ENCODE measurements at regions not wholly inside any gene's neighbourhood (a gene's known extent, or its start where the extent isn't known, plus 50 kb on each side); places are given as distances from the start of the nearest gene placed in this dataset.

- no peak for DNase-seq
These were observed 444.4 kb downstream of the UTRN start for GRCh38 chr6:144729502-144729901.

DNA sequence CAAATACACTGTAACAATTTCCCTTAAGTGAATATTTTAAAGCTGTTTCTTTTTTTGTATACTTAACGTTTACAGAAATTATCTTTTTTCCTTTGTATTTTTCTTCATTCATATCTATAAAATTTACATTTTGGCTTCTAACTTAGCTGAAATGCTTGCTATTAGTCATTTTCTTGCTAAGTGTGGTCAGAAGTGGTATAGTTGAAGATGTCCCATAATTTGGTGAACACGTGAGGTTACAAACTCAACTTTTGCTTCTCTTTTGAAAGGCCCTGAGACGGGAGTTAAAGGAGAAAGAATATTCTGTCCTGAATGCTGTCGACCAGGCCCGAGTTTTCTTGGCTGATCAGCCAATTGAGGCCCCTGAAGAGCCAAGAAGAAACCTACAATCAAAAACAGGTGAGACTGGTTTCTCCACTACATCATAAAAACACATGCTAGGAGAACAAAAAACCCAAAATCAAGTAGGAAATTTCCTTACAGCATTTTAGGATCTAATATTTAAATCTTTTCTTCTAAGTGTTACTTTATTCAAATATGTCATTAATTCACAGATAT, 445.0 kb downstream of the UTRN start:
- no peak for DNase-seq

- no peak for DNase-seq
These were observed 446.1 kb downstream of the UTRN start for GRCh38 chr6:144731229-144731628.

GRCh38 chr6:144736763-144737162, 451.6 kb downstream of the UTRN start:
- no peak for DNase-seq

DNA sequence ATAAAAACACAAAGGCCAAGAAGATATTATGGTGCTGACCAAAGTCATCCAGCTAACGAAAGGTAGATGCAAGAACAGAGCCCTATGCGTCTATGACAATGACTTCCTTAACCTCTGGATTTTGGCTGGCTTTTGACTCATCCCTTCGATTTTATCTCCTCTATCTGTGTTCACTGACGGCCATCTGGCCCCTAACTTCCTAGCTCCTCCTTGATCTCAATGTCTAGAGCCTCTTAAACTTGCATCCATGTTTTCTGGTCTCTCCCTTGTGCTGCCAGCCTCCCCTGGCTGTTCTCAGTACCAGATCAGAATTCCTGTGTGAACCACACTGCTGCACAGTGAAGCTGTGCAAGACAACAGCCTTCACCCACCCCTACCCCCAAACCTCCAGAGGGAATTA, 452.9 kb downstream of the UTRN start:
- DNase-seq: no peak

DNA sequence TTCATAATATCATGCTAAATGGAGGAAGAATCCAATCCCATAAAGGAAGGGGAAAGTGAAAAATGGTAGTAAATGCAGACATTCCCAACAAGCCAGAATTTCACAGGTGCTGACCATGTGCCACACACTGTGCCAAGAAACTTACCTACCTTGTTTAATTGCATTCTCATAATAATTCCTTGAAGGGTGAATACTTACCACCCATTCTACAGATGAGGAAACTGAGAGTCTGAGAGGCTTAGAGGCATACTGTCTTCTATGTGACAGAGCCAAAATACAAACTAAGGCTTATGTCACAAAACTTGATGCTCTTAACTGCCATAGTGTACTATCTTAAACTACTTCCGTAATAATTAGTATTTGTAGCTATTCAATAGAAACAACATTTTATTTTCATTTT, 454.7 kb downstream of the UTRN start:
- no peak for DNase-seq

- no peak for DNase-seq
These were observed 456.5 kb downstream of the UTRN start for GRCh38 chr6:144741659-144742058.

DNA sequence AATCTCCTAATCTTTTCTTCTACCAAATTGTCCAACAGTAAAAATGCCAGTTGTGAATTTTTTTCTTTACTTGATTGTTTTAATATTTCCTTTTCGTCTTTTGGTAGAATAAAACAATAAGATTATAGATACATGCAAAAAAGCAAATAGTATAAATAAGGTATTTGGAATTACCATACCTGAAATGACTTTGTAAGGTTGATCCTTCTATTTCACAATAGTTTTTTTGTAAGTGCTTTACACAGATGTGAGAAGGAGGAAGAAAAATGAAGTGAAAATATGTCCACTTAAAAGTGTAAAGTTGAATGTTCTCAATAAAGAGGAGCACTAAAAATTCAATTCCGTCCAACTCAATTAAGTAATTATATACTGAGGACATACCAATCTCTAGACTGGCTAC, 457.6 kb downstream of the UTRN start:
- no peak for DNase-seq

DNA sequence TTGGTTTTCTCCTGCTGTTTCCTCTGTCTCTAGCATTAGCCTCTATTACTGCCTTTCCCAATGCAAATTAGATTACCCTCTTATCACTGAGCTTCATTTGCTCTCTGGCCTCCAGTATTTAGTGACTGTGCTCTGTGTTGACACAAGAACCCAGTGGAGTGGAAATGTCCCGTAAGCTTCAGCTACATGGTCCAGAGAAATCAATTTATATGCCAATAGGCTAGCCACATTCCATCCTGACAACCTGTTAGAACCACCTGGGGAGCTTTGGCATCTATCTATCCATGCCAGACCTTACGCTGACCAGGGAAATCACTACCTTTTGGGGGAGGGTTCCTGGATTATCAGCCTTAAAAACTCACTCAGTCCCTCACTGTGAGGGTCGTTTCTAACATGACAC, 459.6 kb downstream of the UTRN start:
- DNase-seq: no peak

- no peak for DNase-seq
These were observed 460.3 kb downstream of the UTRN start for GRCh38 chr6:144745439-144745838.

DNA sequence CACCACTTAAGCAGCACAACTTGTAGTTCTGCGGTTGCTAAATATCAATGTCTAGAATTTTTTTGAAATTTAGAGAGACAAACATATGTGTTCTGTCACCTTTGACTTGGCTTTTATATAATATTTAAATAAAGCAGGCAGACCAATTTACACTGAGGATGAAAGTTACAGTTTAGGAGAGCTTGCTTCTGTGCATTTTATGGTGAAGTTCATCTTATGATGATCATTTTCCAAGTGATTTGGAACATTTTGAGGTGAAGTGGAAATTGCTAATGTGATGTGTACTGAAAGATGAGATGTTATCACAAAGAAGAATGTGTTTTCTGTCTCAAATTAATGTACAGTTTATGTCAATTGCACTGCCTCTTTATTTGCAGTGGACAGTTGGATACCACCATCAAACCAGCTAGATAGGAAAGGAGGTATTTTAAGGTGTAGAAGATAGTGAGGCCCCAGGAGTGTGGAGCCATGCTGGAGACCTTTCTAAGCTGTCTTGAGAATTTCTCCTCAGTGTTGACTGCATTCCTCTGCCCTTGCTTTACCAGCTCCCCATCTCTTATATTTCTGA, 461.9 kb downstream of the UTRN start:
- DNase-seq: no peak

GRCh38 chr6:144749263-144749662, 464.1 kb downstream of the UTRN start:
- DNase-seq: no peak

DNA sequence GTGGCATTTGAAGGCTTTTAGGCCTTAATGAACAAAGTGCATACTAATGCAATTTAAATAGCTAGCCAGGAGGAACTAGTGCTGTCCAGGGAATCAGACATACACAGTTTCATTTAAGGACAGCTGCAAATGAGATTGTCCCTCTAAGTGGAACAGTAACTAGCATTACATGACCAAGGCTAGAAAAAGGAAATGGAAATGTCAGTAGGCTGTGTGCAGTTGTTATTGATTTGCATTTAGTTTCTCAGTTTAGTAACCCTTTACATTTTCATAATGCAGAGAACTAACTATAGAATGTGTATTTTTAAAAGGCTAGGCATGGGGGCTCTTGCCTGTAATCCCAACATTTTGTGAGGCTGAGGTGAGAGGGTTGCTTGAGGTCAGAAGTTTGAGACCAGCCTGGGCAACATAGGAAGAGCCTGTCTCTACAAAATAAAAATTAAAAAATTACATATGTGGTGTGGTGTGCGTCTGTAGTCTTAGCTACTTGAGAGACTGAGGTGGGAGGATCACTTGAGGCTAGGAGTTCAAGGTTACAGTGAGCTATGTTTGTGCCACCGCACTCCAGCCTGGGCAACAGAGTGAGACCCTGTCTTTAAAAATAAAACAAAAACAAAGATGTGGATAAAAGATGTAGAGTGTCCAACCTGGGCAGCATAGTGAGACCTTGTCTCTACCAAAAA, 468.0 kb downstream of the UTRN start:
- no peak for DNase-seq

GRCh38 chr6:144756469-144756868, 471.3 kb downstream of the UTRN start:
- no peak for DNase-seq

- no peak for DNase-seq
These were observed 472.2 kb downstream of the UTRN start for GRCh38 chr6:144757299-144757698.

DNA sequence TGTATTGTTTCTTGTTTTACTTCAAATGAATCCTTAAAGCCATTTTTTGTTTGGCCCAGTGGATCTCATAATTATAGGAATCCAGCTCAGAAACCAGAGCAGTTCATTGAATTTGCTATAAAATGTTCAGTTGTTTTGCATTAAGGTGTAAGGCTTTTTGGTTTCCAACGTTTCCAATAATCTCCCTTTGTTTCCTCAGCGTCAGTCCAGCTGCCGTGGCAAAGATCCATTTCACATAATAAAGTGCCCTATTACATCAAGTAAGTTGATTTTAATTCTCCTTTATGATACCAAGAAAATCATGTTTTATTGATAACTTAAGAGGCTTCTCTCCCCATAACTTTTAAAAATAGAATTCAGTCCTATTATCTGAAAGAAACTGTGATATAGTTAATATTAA, 472.6 kb downstream of the UTRN start:
- DNase-seq: no peak

- DNase-seq: no peak
These were observed 473.5 kb downstream of the UTRN start for GRCh38 chr6:144758602-144759001.

GRCh38 chr6:144762469-144762868, 477.3 kb downstream of the UTRN start:
- DNase-seq: no peak

GRCh38 chr6:144767051-144767450, 481.9 kb downstream of the UTRN start:
- no peak for DNase-seq

GRCh38 chr6:144768551-144769075, 483.5 kb downstream of the UTRN start:
- no peak for DNase-seq

GRCh38 chr6:144769142-144769541, 484.0 kb downstream of the UTRN start:
- DNase-seq: no peak

DNA sequence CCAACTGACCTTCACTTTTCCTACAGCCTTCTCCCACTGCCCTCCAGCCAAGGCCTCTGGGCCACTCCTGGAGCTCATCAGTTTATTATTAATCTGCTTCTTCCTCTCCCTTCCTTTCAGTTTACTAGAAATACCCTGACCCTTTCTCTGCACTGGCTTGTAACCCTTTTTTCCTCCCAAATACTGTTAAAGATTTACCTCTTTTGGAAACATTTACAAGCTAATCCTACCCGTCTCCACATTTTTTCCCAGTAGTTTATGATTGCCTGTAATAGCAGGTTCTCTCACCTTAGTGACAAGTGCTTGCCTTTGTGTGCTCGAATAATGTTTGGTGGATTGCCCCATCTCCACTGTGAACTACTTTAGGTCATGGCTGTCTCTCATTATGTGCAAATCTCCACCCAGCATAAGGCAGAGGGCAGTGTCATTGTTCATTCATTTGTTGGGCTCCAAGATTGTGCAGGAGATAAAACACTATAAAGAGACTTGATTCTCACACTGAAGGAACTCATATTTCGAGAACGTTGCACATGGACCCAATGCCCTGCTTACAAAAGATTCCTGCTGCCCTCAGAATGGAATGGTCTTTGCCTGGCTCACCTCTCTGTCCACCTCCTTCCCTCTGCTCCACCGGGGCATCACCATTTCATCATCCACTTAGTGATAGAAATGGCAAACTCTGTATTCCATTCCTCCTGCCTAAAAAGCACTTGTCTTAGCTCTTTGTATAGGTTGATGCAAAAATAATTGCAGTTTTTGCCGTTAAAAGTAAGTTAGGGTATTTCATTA, 491.1 kb downstream of the UTRN start:
- DNase-seq: no peak

DNA sequence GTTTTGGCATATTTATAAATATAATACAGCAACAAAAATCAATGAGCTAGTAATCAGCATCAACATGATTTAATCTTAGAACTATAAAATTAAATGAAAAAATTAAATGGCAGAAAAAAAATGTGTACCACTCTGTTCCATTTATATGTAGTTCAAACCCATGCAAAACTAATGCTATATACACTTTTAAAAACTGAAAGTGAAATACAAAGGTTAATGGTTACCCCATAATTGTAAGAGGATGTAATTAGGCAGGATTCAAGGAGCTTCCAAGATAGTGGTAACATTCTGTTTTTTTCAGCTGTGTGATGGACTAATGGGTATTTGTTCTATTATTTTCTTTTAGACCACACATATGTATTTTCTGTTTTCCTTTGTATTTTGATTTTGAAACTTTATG, 492.1 kb downstream of the UTRN start:
- no peak for DNase-seq
